DOHH2 (cell line): ENCODE measurements at regions not wholly inside any gene's neighbourhood (a gene's known extent, or its start where the extent isn't known, plus 50 kb on each side); places are given as distances from the start of the nearest gene placed in this dataset.

Experiments used
- CTCF ChIP-seq: fragments of 200-600 bp; sonication (generic); IDR thresholded peaks from one replicate; pipeline ENCODE4 v1.5.1; 2014; ENCODE audit warnings: antibody characterized with exemption, mild to moderate bottlenecking, low read depth, low read length; ENCODE audit not compliant: poor library complexity, severe bottlenecking
- EZH2phosphoT487 ChIP-seq: fragments of 200-600 bp; sonication (generic); IDR thresholded peaks from 2 replicates; pipeline ENCODE4 v1.6.1; 2017; ENCODE audit warnings: borderline replicate concordance, mild to moderate bottlenecking, antibody characterized with exemption, low read length, moderate library complexity, mixed read lengths

DNA sequence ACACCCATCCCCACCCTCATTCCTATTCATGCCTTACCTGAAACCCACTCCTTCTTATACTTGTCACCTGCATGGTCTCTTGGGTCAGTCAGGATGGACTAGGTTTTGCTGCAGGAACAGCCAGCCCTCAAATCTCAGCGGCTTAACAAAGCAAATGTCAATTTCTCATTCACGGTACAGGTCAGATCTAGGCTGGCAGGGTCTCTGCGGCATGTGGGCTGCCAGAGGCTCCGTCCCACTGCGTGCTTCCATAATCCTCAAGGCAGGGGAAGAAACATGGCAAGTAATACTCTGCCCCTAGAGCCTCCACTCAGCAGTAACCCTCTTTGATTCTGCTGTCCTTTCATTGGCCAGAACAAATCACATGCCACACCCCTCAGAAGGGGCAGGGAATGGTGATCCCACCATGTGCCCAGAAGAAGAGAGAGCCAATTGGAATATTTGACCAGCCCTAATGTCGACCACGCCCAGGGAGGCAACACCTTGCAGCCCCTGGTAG lies 114.9 kb upstream of the ZMIZ1 start:
- TF ChIP-seq CTCF (no peak), EZH2phosphoT487 (no peak)
